ENCODE measurements at regions not wholly inside any gene's neighbourhood (a gene's known extent, or its start where the extent isn't known, plus 50 kb on each side); places are given as distances from the start of the nearest gene placed in this dataset.

- TF ChIP-seq CTCF (conservative IDR thresholded peaks at IDR 0.05; ENCODE audit: low read depth, low read length): no peak
- no peak for DNase-seq (ENCODE audit: low read depth)
- no peak overlapping the region for H3K4me3 ChIP-seq (ENCODE audit: low read depth, low read length)
These were observed 737.9 kb upstream of the SALL3 start for GRCh38 chr18:78241535-78242253.

- DNase-seq (ENCODE audit: low read depth): no peak
- no peak overlapping the region for H3K4me3 ChIP-seq (ENCODE audit: low read depth, low read length)
These were observed 737.4 kb upstream of the SALL3 start for GRCh38 chr18:78242254-78242643.

GRCh38 chr18:78242806-78243205 lies 736.8 kb upstream of the SALL3 start:
- no peak overlapping the region for H3K4me3 ChIP-seq (ENCODE audit: low read depth, low read length)
- no peak for DNase-seq (ENCODE audit: low read depth)
- no peak for TF ChIP-seq CTCF (conservative IDR thresholded peaks at IDR 0.05; ENCODE audit: low read depth, low read length)

More at GRCh38 chr18:78242254-78242643, 737.4 kb upstream of the SALL3 start:
- TF ChIP-seq CTCF (conservative IDR thresholded peaks at IDR 0.05; ENCODE audit: low read depth, low read length): no peak

GRCh38 chr18:78244779-78245178 lies 734.8 kb upstream of the SALL3 start:
- H3K4me3 ChIP-seq (ENCODE audit: low read depth, low read length): no peak overlapping the region
- TF ChIP-seq CTCF (conservative IDR thresholded peaks at IDR 0.05; ENCODE audit: low read depth, low read length): no peak
- DNase-seq (ENCODE audit: low read depth): no peak

DNA sequence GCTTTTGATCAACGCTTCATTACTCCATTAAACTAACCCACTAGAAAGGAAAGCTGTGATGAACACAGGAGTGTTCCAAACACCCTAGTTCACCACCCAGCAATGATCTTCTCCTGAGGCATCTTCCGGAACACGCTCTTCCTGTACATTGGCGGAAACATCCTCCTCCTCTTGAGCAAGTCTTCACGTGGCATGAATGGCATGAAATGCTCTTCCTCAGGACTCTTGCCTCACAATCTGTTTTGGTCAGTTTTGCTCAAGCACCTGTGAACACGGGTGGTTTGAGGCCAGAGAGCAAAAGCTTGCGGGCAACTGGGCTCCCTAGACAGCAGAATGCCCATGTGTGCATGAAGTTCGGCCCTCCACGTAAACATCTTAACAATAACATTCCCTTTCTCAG lies 734.2 kb upstream of the SALL3 start:
- H3K4me3 ChIP-seq (ENCODE audit: low read depth, low read length): no peak overlapping the region
- no peak for DNase-seq (ENCODE audit: low read depth)
- TF ChIP-seq CTCF (conservative IDR thresholded peaks at IDR 0.05; ENCODE audit: low read depth, low read length): no peak

DNA sequence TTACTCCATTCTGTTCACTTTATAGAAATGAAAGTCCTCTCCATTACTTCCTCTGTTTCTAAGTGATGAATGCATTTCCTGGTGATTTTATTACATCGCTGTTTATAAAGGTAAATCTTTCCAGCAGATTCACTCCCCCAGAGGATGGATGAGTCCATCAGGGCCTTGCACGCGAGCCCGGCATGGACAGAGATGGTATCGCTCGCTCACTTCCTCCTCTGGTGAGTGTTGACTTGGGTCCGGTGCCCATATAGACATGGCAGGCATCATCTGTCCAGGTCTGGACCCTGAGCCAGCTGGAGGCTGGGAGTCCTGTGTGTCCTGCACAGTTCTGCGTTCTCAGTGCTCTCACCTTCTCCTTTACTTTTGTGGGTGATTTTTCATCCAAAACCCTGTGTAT lies 733.6 kb upstream of the SALL3 start:
- H3K4me3 ChIP-seq (ENCODE audit: low read depth, low read length): no peak overlapping the region
- no peak for TF ChIP-seq CTCF (conservative IDR thresholded peaks at IDR 0.05; ENCODE audit: low read depth, low read length)
- DNase-seq (ENCODE audit: low read depth): no peak

DNA sequence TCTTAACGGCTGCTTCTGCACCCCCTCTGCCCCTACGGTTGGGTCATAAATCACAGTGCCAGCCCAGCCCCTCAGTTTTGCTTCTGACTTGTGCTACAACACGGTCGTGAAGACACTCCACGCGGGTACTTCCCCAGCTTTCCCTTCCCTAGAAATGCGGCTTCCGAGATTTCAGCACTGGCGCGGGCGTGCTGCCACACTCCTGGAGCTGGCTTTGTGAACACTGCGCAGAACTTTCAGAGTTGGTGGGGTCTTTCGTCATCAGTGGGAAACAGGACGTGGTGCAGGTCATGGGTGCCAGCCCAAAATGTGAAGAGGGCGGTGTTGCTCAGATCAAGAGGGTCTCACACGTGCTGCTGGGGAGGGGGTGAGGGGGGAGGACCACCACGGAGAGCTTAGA lies 733.0 kb upstream of the SALL3 start:
- H3K4me3 ChIP-seq (ENCODE audit: low read depth, low read length): no peak overlapping the region
- no peak for DNase-seq (ENCODE audit: low read depth)
- TF ChIP-seq CTCF (conservative IDR thresholded peaks at IDR 0.05; ENCODE audit: low read depth, low read length): no peak
